Mucosa of descending colon (tissue), 3 donors: ENCODE measurements at regions not wholly inside any gene's neighbourhood (a gene's known extent, or its start where the extent isn't known, plus 50 kb on each side); places are given as distances from the start of the nearest gene placed in this dataset.

Experiments used
- ATAC-seq: fragments of 200-7000 bp; cut with Tn5 transposase; one replicate; pipeline ENCODE4 v1.9.1; 2020; ENCODE audit warnings: mild to moderate bottlenecking, moderate library complexity
- DNase-seq, 3 donors: peaks; one replicate each; pipeline ENCODE4 v3.0.0-alpha.2; 2020
- H3K36me3 ChIP-seq: fragments of 200-600 bp; one replicate; pipeline ENCODE4 v1.8.0; 2021; ENCODE audit warnings: low read depth, mild to moderate bottlenecking
- H3K4me1 ChIP-seq: fragments of 200-600 bp; one replicate; pipeline ENCODE4 v1.8.0; 2021; ENCODE audit warnings: low read depth, mild to moderate bottlenecking
- H3K4me3 ChIP-seq: fragments of 200-600 bp; one replicate; pipeline ENCODE4 v1.8.0; 2021; ENCODE audit warnings: mild to moderate bottlenecking
- H3K9me3 ChIP-seq: fragments of 200-600 bp; one replicate; pipeline ENCODE4 v1.8.0; 2021; ENCODE audit warnings: mild to moderate bottlenecking
- intact Hi-C, 2 donors: fragments of 100-400 bp; cut with DNase I in 1 of 2; cut with micrococcal nuclease in 1 of 2; formaldehyde crosslinking; loops; one replicate each; pipeline versions ENCODE4 v1.11.0 to v1.11.1; 2022; cut with DNase I, micrococcal nuclease
- TF ChIP-seq, protein P1 (sequence below): fragments of 200-600 bp; IDR thresholded peaks from one replicate; pipeline ENCODE4 v1.8.0; 2022; ENCODE audit warnings: antibody characterized with exemption, mild to moderate bottlenecking
- donor health status: DM: no; HTN: no; CAD: no; lungs with moderate emphysema.
- donor health status: DM: no; HTN: no; CAD: no.
- donor health status: DM: no; HTN: yes; CAD: no.

DNA sequence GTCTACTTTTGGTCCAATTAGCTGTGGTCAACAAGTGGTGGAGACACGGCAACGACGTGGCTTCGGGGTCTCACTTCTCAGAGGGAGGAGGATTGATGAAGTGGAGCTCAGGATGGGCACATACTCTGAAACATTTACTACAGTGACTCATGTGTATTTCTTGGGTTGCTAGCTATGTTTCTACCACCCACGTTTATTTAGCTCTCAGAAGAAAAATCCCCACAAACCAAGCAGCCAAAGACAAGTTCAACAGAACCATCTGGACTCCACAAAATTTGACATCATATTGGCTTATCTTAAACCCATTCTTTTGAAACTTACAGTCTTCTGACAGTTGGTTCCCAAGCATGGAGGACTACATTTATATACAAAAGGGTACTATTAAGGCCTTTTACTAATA lies 158.0 kb downstream of the CBLL2 start:
- no peaks in the 10 kb centered on the region for H3K9me3 ChIP-seq
- intact Hi-C loops: no loop called here
- H3K4me3 ChIP-seq: no peak overlapping the region
- DNase-seq (no peak), ATAC-seq (no peak)
- no peaks in the 10 kb centered on the region for H3K4me1 ChIP-seq
- TF ChIP-seq, protein P1, sequence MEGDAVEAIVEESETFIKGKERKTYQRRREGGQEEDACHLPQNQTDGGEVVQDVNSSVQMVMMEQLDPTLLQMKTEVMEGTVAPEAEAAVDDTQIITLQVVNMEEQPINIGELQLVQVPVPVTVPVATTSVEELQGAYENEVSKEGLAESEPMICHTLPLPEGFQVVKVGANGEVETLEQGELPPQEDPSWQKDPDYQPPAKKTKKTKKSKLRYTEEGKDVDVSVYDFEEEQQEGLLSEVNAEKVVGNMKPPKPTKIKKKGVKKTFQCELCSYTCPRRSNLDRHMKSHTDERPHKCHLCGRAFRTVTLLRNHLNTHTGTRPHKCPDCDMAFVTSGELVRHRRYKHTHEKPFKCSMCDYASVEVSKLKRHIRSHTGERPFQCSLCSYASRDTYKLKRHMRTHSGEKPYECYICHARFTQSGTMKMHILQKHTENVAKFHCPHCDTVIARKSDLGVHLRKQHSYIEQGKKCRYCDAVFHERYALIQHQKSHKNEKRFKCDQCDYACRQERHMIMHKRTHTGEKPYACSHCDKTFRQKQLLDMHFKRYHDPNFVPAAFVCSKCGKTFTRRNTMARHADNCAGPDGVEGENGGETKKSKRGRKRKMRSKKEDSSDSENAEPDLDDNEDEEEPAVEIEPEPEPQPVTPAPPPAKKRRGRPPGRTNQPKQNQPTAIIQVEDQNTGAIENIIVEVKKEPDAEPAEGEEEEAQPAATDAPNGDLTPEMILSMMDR: no peak
- no peaks in the 10 kb centered on the region for H3K36me3 ChIP-seq

DNA sequence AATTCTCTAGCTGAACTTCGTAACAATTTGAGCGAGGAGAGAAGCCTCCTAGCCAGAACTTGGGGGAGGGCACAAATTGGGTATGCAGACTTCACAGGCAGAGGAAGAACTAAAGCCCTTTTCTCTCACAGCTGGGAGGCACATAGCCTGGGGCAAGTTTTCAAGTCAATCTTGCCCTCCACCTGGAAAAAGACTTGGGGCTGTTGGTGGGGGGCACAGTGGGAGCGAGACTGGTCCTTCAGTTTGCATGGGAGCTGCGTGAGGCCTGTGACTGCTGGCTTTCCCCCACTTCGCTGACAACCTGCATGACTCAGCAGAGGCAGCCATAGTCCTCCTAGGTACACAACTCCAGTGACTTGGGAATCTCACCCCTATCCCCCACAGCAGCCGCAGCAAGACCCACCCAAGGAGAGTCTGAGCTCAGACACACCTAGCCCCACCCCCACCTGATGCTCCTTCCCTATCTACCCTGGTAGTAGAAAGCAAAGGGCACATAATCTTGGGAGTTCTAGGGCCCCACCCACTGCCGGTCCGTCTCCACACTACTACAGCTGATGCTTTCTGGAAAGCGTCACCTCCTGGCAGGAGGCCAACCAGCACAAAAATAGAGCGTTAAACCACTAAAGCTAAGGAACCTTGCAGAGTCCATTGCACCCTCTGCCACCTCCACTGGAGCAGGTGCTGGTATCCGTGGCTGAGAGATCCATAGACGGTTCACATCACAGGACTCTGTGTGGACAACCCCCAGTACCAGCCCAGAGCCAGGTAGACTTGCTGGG lies 160.8 kb downstream of the CBLL2 start:
- ATAC-seq: no peak
- TF ChIP-seq, protein P1: no peak
- Histone ChIP-seq H3K4me1 (no peaks in the 10 kb centered on the region), H3K36me3 (no peaks in the 10 kb centered on the region), H3K9me3 (no peaks in the 10 kb centered on the region), H3K4me3 (no peak overlapping the region)
- no peak for DNase-seq
- intact Hi-C loops: no loop called here

DNA sequence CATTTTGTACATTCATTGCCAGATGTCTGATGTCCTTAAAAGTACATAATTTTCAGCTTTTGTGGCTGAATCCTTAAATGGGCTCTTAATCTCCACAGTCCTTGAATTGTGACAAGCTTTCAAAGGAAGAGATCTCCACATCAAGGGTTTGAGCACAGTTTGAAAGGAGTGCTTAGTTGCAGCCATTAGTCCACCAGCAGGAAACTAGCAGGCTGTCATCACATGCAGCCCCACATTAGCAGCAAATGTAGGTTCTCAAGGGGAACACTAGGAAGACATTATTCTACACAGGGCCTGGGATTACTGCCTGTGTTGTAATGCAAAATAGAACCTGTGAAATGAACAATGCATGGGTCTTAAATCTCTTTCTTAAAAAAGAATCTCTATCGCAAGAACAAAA lies 173.2 kb downstream of the CBLL2 start:
- Histone ChIP-seq H3K4me3 (no peak overlapping the region), H3K36me3 (no peaks in the 10 kb centered on the region), H3K9me3 (no peaks in the 10 kb centered on the region), H3K4me1 (no peaks in the 10 kb centered on the region)
- DNase-seq (no peak), ATAC-seq (no peak)
- intact Hi-C loops: no loop called here
- TF ChIP-seq, protein P1: no peak

DNA sequence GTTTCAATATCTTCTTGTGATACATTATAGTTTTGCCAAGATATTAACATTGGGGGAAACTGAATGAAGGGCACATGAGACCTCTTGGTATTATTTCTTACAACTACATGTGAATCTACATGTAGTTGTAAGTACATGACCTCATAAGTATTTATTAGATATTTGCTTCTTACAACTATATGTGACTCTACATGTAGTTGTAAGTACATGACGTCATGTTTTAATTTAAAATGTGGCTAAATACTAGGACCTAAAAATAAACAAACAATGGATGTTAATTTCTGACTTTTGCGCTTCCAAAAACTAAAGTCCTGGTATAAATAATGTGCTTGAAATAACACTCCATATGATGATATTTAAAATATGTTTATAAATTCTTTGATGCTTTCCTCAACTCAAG lies 190.2 kb downstream of the CBLL2 start:
- DNase-seq (no peak), ATAC-seq (no peak)
- H3K36me3 ChIP-seq: no peaks in the 10 kb centered on the region
- intact Hi-C loops: no loop called here
- no peaks in the 10 kb centered on the region for H3K4me1 ChIP-seq
- TF ChIP-seq, protein P1: no peak
- H3K9me3 ChIP-seq: no peaks in the 10 kb centered on the region
- H3K4me3 ChIP-seq: no peak overlapping the region

DNA sequence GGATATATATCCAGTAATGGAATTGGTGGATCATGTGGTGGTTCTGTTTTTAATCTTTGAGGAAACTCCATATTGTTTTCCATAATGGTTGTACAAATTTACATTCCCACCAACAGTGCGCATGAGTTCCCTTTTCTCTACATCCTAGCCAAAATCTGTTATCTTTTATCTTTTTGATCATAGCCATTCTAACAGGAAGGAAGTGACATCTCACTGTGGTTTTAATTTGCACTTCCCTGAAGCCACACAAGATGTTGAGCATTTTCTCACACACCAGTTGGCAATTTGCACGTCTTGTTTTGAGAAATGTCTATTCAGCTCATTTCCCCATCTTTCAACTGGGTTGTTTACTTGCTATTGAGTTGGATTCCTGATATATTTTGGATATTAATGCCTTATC lies 194.9 kb downstream of the CBLL2 start:
- no peak for ATAC-seq
- Histone ChIP-seq H3K36me3 (no peaks in the 10 kb centered on the region), H3K4me1 (no peaks in the 10 kb centered on the region), H3K9me3 (no peaks in the 10 kb centered on the region), H3K4me3 (no peak overlapping the region)
- TF ChIP-seq, protein P1: no peak
- intact Hi-C loops: no loop called here
- no peak for DNase-seq

DNA sequence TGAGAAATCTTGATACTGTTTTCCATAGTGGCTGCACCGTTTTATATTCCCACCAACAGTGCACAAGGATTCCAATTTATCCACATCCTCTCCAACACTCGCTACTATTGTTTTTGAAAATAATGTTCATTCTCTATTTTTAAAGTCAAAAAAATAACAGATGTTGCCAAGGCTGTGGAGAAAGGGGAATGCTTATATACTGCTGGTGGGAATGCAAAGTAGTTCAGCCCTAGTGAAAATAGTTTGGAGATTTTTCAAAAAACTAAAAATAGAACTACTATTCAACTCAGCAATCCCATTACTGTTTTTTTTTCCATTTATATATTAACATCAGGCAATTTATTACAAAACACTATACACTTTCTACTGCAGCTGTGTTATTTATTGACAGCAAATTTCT lies 208.7 kb downstream of the CBLL2 start:
- no peaks in the 10 kb centered on the region for H3K9me3 ChIP-seq
- H3K4me1 ChIP-seq: no peaks in the 10 kb centered on the region
- intact Hi-C loops: no loop called here
- H3K4me3 ChIP-seq: no peak overlapping the region
- TF ChIP-seq, protein P1: no peak
- H3K36me3 ChIP-seq: no peaks in the 10 kb centered on the region
- no peak for ATAC-seq
- no peak for DNase-seq
